ENCODE measurements at regions not wholly inside any gene's neighbourhood (a gene's known extent, or its start where the extent isn't known, plus 50 kb on each side); places are given as distances from the start of the nearest gene placed in this dataset.

DNA sequence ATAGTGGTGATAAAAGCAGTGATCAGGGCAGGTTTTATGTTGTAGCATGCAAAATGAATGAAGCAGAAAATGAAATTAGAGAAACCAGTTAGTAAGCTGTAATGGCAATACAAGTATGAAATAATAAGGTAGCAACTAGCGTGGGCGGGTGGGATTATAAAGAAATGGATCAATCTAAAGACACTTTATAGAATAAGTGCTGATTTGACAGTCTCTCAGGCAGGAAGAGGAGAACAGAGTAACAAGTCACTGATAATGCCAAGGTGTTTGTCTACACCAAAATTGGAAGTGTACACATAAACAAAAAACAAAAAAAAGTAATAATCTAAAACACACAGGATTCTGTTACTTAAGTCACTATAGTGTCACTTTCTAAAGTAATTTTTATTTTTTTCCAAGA, 51.0 kb upstream of the PCBP1 start:
- FAIRE-seq = no peak

DNA sequence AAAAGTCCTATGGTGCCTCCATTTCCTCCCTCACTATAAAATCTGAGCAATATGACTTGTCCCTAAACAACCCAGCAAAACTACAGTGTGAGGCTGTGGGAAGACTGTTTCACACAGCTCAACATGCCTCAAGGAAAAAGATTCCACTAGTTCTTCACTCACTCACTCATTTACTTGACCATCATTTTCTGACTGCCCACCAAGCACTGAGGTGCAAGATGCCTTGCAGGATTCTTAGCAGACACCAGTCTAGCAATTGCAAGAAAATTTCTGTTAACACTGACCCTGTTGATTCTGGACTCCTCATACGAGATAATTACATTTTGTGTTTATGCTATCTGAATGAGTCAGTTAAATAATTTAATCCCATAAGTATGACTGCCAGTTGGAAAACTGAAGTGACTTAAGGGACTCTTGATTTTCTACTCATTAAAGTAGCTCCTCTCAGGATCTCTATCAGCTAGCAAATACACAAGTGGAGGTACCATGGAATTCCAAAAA, 51.9 kb upstream of the PCBP1 start:
- FAIRE-seq = no peak

DNA sequence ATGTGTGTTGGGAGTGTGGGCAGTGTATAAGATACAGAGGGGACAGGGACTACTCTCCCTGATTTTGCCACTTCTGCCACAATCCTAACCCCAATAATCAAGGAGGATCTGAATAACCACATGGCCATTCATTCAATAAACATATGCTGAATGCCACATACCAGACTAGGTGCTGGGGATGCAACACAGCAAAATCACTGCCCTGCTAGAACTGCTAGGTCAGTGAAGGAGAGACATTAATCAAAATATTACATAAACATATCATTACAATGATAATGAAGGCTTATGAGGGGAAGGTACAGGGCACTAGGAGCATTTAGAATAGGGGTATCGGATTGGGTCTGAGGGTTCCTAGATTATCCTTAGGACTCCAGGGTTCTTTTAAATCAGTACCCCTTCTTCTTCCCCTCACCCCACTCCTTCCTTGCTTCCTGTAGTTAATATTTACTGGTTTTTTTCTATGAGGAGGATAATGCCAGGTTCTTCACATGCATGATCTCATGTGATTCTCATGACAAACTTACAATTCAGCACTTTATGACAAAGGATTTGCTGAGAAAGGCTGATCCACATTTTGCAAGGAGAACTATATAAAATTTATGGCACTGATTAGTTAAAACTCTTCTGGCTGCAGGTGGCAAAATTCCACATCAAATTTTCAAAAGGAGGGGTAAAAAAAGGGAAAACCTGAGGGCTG, 56.4 kb upstream of the PCBP1 start:
- no peak for FAIRE-seq

GRCh38 chr2:70029814-70030409, 57.4 kb upstream of the PCBP1 start:
- no peak for FAIRE-seq

- FAIRE-seq = no peak
These were observed 62.9 kb upstream of the ASPRV1 start for GRCh38 chr2:70024284-70024683.

- no peak for FAIRE-seq
These were observed 57.7 kb upstream of the ASPRV1 start for GRCh38 chr2:70019096-70019495.

- peak; percentile 20 for FAIRE-seq
These were observed 56.5 kb upstream of the ASPRV1 start for GRCh38 chr2:70017962-70018361.

DNA sequence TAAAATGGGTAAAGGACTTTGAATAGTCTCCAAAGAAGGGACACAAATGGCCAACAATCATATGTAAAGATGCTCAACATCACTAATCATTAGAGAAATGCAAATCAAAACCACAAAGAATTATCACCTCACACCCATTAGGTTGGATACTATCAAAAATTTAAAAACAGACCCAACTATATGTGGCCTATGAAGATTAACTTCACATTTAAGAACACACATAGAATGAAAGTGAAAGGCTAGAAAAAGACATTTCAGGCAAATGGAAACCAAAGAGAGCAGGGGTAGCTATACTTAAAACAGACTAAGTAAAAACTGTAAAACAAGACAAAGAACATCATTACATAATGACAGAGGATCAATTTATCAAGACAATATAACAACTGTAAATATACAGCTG, 53.5 kb upstream of the ASPRV1 start:
- no peak for FAIRE-seq

- FAIRE-seq = no peak
These were observed 51.5 kb upstream of the ASPRV1 start for GRCh38 chr2:70012887-70013286.

DNA sequence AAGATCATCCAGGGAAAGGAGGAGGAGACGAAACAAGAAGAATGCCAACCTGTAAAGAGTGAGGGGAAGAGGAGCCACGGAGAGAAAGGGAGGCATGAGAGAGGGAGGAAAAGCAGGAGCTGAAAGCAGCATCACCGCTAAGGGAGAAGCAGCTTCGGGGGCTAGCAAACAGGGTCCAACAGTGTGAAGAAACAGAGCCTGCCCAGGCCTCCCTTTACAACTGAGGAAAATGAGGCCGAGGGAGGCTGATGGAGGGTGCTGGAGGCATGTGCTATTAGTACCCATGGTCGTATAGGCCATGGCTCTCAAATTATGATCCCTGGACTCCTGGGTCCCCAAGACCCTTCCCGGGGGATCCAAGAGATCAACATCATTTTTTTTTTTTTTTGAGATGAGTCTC, 50.4 kb upstream of the ASPRV1 start:
- FAIRE-seq = no peak

DNA sequence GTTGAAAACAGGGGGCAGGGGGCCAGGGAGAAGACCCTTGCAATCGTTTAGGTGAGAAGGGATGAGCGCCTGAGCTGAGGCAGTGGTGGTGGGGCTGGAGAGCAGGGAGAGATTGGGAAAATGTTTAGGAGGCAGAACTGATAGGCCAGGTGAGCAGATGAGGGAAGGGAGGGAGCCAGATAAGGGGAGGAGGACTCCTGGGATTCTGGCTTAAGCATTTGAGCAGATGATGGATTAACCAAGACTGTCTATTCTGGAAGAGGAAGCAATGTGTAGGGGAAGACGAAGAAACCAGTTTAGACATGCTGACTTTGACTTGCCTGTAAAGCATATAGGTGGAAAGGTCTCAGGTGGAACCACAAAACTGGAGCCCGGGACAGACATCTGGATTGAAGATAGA, 49.9 kb upstream of the ASPRV1 start:
- no peak for FAIRE-seq

All from TTC549 (cell line).